ENCODE measurements at regions not wholly inside any gene's neighbourhood (a gene's known extent, or its start where the extent isn't known, plus 50 kb on each side); places are given as distances from the start of the nearest gene placed in this dataset.

- TF ChIP-seq REST (IDR thresholded peaks at IDR 0.05; ENCODE audit: insufficient read depth in 1 of 2, low read depth in 2 of 2, low read length in 2 of 2), result no peak
- no peak for TF ChIP-seq TAF1 (IDR thresholded peaks at IDR 0.05; ENCODE audit: borderline replicate concordance, insufficient read depth, low read length)
- TF ChIP-seq POLR2AphosphoS5 (IDR thresholded peaks at IDR 0.05; ENCODE audit: low read depth, low read length), result no peak
- peak; percentile 83 for TF ChIP-seq FOXP2 (optimal IDR thresholded peaks at IDR 0.05; ENCODE audit: borderline replicate concordance, extremely low read depth, extremely low read length, insufficient read depth)
- TF ChIP-seq SIN3A (IDR thresholded peaks at IDR 0.05; ENCODE audit: borderline replicate concordance, insufficient read depth, low read length), result no peak
Measured at GRCh38 chr10:78756604-78757343, 312.0 kb upstream of the ZMIZ1 start.

- no peak for TF ChIP-seq POLR2AphosphoS5 (IDR thresholded peaks at IDR 0.05; ENCODE audit: low read depth, low read length)
- TF ChIP-seq TAF1 (IDR thresholded peaks at IDR 0.05; ENCODE audit: borderline replicate concordance, insufficient read depth, low read length), result no peak
- TF ChIP-seq SIN3A (IDR thresholded peaks at IDR 0.05; ENCODE audit: borderline replicate concordance, insufficient read depth, low read length), result no peak
- TF ChIP-seq REST (IDR thresholded peaks at IDR 0.05; ENCODE audit: insufficient read depth in 1 of 2, low read depth in 2 of 2, low read length in 2 of 2), result no peak
- TF ChIP-seq FOXP2 (optimal IDR thresholded peaks at IDR 0.05; ENCODE audit: borderline replicate concordance, extremely low read depth, extremely low read length, insufficient read depth), result no peak
Measured at GRCh38 chr10:78757344-78757925, 311.3 kb upstream of the ZMIZ1 start.

GRCh38 chr10:78758176-78758575, 310.6 kb upstream of the ZMIZ1 start:
- TF ChIP-seq REST (IDR thresholded peaks at IDR 0.05; ENCODE audit: insufficient read depth in 1 of 2, low read depth in 2 of 2, low read length in 2 of 2) (no peak), TAF1 (IDR thresholded peaks at IDR 0.05; ENCODE audit: borderline replicate concordance, insufficient read depth, low read length) (no peak), SIN3A (IDR thresholded peaks at IDR 0.05; ENCODE audit: borderline replicate concordance, insufficient read depth, low read length) (no peak), FOXP2 (optimal IDR thresholded peaks at IDR 0.05; ENCODE audit: borderline replicate concordance, extremely low read depth, extremely low read length, insufficient read depth) (no peak), POLR2AphosphoS5 (IDR thresholded peaks at IDR 0.05; ENCODE audit: low read depth, low read length) (no peak)

GRCh38 chr10:78759456-78760120, 309.2 kb upstream of the ZMIZ1 start:
- TF ChIP-seq FOXP2 (optimal IDR thresholded peaks at IDR 0.05; ENCODE audit: borderline replicate concordance, extremely low read depth, extremely low read length, insufficient read depth), result no peak
- TF ChIP-seq POLR2AphosphoS5 (IDR thresholded peaks at IDR 0.05; ENCODE audit: low read depth, low read length), result no peak
- no peak for TF ChIP-seq REST (IDR thresholded peaks at IDR 0.05; ENCODE audit: insufficient read depth in 1 of 2, low read depth in 2 of 2, low read length in 2 of 2)
- no peak for TF ChIP-seq TAF1 (IDR thresholded peaks at IDR 0.05; ENCODE audit: borderline replicate concordance, insufficient read depth, low read length)
- no peak for TF ChIP-seq SIN3A (IDR thresholded peaks at IDR 0.05; ENCODE audit: borderline replicate concordance, insufficient read depth, low read length)
